ENCODE measurements at regions not wholly inside any gene's neighbourhood (a gene's known extent, or its start where the extent isn't known, plus 50 kb on each side); places are given as distances from the start of the nearest gene placed in this dataset.

DNA sequence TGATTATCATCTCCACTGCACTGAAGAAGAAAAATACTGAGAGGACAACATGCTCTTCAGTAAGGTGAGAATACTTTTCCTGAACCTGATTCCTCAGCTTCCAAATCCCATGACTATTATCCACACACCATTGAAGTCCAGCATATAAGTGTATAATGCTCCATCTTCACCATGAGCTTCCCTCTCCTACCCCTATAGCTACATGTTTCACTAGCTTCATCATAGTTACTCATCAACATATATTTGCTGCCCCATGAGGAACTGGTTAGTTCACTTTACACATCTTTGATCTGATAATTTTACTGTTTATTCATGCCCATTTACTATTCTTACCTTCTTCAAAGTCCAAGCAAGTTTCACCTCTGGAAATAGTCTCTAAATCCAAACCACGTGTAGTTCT is 908.5 kb upstream of the SEMA6D start:
- H3K27ac ChIP-seq (ENCODE audit: control insufficient read depth, insufficient read depth): no peak overlapping the region
- no peak overlapping the region for H3K4me3 ChIP-seq
- 6% methylated on average over 1 of the region's 1 CpG for WGBS (ENCODE audit: insufficient coverage, insufficient replicate concordance, low lambda C conversion rate, missing lambda C conversion rate)
- no peaks in the 10 kb centered on the region for H3K36me3 ChIP-seq (ENCODE audit: control insufficient read depth in 2 of 2, insufficient read depth in 2 of 2, low read length in 1 of 2)
- ChIA-PET RAD21 (ENCODE audit: unreplicated experiment) (no interaction called here), SMC1A (ENCODE audit: uncharacterized antibody, unreplicated experiment) (interaction anchor here (1.1 kb wide), 1 partner anchor 154 kb away, joined by 3 read pairs; no protein-coding TSS in a partner anchor), POLR2A (no interaction called here), CTCF (interaction anchor here (0.9 kb wide), 1 partner anchor 13 kb away, joined by 4 read pairs; no protein-coding TSS in a partner anchor)
- DNase-seq (ENCODE audit: low read depth, low spot score) (no peak), FAIRE-seq (no peak), ATAC-seq (no peak)
- intact Hi-C loops (cut with micrococcal nuclease; ENCODE audit: unreplicated experiment): no loop called here
- H3K27me3 ChIP-seq (replicated peaks in 1 of 2; ENCODE audit: control insufficient read depth in 2 of 2, insufficient read depth in 2 of 2, low read length in 1 of 2): no peaks in the 10 kb centered on the region
- H3K4me2 ChIP-seq (ENCODE audit: control insufficient read depth, insufficient read depth): no peak overlapping the region
- no peaks in the 10 kb centered on the region for H4K20me1 ChIP-seq (ENCODE audit: control insufficient read depth, insufficient read depth)
- BruUV-seq (replicated peaks): no TSS peak
- no peaks in the 10 kb centered on the region for H3K79me2 ChIP-seq (ENCODE audit: control insufficient read depth, insufficient read depth, low read length)
- in situ Hi-C loops (cut with MboI): no loop called here
- no peak overlapping the region for H2AFZ ChIP-seq (ENCODE audit: control insufficient read depth, low read depth, low read length)
- no peak overlapping the region for H3K9ac ChIP-seq (ENCODE audit: control insufficient read depth, insufficient read depth, low read length)
- no peaks in the 10 kb centered on the region for H3K9me3 ChIP-seq (replicated peaks; ENCODE audit: control insufficient read depth, insufficient read depth, low read length)
- H3K4me1 ChIP-seq (ENCODE audit: control insufficient read depth, insufficient read depth, low read length): no peaks in the 10 kb centered on the region
- TF ChIP-seq RAD51 (IDR thresholded peaks at IDR 0.05) (no peak), SMAD5 (IDR thresholded peaks at IDR 0.05; ENCODE audit: low read depth) (no peak), GATAD2B (conservative IDR thresholded peaks at IDR 0.05; ENCODE audit: low read depth) (no peak), SREBF1 (IDR thresholded peaks at IDR 0.05; ENCODE audit: low read length) (no peak), CHD1 (IDR thresholded peaks at IDR 0.05; ENCODE audit: low read depth, low read length) (no peak), BMI1 (IDR thresholded peaks at IDR 0.05; ENCODE audit: borderline replicate concordance) (no peak), NRF1 (conservative IDR thresholded peaks at IDR 0.05; ENCODE audit: low read depth, low read length) (no peak), YY1 (IDR thresholded peaks at IDR 0.05; ENCODE audit: low read depth, low read length) (no peak), MYC (IDR thresholded peaks at IDR 0.05; ENCODE audit: insufficient read depth, insufficient read length, insufficient replicate concordance, low read length, severe bottlenecking) (no peak)
- TF ChIP-seq, protein P1, sequence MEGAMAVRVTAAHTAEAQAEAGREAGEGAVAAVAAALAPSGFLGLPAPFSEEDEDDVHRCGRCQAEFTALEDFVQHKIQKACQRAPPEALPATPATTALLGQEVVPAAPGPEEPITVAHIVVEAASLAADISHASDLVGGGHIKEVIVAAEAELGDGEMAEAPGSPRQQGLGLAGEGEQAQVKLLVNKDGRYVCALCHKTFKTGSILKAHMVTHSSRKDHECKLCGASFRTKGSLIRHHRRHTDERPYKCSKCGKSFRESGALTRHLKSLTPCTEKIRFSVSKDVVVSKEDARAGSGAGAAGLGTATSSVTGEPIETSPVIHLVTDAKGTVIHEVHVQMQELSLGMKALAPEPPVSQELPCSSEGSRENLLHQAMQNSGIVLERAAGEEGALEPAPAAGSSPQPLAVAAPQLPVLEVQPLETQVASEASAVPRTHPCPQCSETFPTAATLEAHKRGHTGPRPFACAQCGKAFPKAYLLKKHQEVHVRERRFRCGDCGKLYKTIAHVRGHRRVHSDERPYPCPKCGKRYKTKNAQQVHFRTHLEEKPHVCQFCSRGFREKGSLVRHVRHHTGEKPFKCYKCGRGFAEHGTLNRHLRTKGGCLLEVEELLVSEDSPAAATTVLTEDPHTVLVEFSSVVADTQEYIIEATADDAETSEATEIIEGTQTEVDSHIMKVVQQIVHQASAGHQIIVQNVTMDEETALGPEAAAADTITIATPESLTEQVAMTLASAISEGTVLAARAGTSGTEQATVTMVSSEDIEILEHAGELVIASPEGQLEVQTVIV (IDR thresholded peaks at IDR 0.05; ENCODE audit: borderline replicate concordance, partially characterized antibody): no peak
- TF ChIP-seq, protein P2, sequence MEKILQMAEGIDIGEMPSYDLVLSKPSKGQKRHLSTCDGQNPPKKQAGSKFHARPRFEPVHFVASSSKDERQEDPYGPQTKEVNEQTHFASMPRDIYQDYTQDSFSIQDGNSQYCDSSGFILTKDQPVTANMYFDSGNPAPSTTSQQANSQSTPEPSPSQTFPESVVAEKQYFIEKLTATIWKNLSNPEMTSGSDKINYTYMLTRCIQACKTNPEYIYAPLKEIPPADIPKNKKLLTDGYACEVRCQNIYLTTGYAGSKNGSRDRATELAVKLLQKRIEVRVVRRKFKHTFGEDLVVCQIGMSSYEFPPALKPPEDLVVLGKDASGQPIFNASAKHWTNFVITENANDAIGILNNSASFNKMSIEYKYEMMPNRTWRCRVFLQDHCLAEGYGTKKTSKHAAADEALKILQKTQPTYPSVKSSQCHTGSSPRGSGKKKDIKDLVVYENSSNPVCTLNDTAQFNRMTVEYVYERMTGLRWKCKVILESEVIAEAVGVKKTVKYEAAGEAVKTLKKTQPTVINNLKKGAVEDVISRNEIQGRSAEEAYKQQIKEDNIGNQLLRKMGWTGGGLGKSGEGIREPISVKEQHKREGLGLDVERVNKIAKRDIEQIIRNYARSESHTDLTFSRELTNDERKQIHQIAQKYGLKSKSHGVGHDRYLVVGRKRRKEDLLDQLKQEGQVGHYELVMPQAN (conservative IDR thresholded peaks at IDR 0.05): no peak
- TF ChIP-seq, protein P3, sequence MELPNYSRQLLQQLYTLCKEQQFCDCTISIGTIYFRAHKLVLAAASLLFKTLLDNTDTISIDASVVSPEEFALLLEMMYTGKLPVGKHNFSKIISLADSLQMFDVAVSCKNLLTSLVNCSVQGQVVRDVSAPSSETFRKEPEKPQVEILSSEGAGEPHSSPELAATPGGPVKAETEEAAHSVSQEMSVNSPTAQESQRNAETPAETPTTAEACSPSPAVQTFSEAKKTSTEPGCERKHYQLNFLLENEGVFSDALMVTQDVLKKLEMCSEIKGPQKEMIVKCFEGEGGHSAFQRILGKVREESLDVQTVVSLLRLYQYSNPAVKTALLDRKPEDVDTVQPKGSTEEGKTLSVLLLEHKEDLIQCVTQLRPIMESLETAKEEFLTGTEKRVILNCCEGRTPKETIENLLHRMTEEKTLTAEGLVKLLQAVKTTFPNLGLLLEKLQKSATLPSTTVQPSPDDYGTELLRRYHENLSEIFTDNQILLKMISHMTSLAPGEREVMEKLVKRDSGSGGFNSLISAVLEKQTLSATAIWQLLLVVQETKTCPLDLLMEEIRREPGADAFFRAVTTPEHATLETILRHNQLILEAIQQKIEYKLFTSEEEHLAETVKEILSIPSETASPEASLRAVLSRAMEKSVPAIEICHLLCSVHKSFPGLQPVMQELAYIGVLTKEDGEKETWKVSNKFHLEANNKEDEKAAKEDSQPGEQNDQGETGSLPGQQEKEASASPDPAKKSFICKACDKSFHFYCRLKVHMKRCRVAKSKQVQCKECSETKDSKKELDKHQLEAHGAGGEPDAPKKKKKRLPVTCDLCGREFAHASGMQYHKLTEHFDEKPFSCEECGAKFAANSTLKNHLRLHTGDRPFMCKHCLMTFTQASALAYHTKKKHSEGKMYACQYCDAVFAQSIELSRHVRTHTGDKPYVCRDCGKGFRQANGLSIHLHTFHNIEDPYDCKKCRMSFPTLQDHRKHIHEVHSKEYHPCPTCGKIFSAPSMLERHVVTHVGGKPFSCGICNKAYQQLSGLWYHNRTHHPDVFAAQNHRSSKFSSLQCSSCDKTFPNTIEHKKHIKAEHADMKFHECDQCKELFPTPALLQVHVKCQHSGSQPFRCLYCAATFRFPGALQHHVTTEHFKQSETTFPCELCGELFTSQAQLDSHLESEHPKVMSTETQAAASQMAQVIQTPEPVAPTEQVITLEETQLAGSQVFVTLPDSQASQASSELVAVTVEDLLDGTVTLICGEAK (IDR thresholded peaks at IDR 0.05; ENCODE audit: borderline replicate concordance): no peak
- TF ChIP-seq, protein P4, sequence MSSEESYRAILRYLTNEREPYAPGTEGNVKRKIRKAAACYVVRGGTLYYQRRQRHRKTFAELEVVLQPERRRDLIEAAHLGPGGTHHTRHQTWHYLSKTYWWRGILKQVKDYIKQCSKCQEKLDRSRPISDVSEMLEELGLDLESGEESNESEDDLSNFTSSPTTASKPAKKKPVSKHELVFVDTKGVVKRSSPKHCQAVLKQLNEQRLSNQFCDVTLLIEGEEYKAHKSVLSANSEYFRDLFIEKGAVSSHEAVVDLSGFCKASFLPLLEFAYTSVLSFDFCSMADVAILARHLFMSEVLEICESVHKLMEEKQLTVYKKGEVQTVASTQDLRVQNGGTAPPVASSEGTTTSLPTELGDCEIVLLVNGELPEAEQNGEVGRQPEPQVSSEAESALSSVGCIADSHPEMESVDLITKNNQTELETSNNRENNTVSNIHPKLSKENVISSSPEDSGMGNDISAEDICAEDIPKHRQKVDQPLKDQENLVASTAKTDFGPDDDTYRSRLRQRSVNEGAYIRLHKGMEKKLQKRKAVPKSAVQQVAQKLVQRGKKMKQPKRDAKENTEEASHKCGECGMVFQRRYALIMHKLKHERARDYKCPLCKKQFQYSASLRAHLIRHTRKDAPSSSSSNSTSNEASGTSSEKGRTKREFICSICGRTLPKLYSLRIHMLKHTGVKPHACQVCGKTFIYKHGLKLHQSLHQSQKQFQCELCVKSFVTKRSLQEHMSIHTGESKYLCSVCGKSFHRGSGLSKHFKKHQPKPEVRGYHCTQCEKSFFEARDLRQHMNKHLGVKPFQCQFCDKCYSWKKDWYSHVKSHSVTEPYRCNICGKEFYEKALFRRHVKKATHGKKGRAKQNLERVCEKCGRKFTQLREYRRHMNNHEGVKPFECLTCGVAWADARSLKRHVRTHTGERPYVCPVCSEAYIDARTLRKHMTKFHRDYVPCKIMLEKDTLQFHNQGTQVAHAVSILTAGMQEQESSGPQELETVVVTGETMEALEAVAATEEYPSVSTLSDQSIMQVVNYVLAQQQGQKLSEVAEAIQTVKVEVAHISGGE (CRISPR knock-in tag; IDR thresholded peaks at IDR 0.05): no peak

Data from GM12878 (cell line).